ENCODE measurements at regions not wholly inside any gene's neighbourhood (a gene's known extent, or its start where the extent isn't known, plus 50 kb on each side); places are given as distances from the start of the nearest gene placed in this dataset.

- Histone ChIP-seq H3K36me3 (no peaks in the 10 kb centered on the region), H3K4me3 (ENCODE audit: low read depth, low read length) (no peak overlapping the region), H3K4me1 (no peaks in the 10 kb centered on the region), H3K9me3 (no peaks in the 10 kb centered on the region), H3K27me3 (no peaks in the 10 kb centered on the region)
- no peak for TF ChIP-seq CTCF (IDR thresholded peaks at IDR 0.05; ENCODE audit: low read depth, low read length)
- no peak for DNase-seq
Observed at GRCh38 chr3:3237979-3238378, 58.5 kb upstream of the CRBN start.

GRCh38 chr3:3232251-3232650, 52.8 kb upstream of the CRBN start:
- Histone ChIP-seq H3K27me3 (no peaks in the 10 kb centered on the region), H3K4me1 (no peaks in the 10 kb centered on the region), H3K4me3 (ENCODE audit: low read depth, low read length) (no peak overlapping the region), H3K36me3 (no peaks in the 10 kb centered on the region), H3K9me3 (no peaks in the 10 kb centered on the region)
- DNase-seq, result no peak
- TF ChIP-seq CTCF (IDR thresholded peaks at IDR 0.05; ENCODE audit: low read depth, low read length), result no peak
